ENCODE measurements at regions not wholly inside any gene's neighbourhood (a gene's known extent, or its start where the extent isn't known, plus 50 kb on each side); places are given as distances from the start of the nearest gene placed in this dataset.

DNA sequence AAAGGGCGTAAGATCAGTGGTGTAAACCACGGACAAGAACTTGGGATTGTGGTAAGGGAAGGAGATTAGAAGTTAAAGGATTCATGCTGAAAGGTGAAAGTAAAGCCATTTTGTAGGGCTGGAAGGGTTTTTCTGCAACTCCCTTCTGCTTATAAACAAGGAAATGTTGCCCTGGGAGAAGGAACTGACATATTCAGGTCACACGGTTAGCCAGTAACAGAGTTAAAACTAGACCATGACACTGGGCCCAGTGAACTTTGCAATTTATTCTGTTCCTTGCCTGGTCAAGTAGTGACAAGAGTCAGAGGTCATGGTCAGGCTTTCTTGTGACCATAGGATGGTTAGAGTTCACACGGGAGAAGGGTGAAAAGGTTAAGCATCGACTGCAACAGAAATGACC, 323.3 kb downstream of the DMRT2 start:
- no peak for TF ChIP-seq CTCF (IDR thresholded peaks at IDR 0.05; ENCODE audit: low read depth, low read length, missing control alignments)
- DNase-seq (ENCODE audit: extremely low read depth, low read depth) = no peak

DNA sequence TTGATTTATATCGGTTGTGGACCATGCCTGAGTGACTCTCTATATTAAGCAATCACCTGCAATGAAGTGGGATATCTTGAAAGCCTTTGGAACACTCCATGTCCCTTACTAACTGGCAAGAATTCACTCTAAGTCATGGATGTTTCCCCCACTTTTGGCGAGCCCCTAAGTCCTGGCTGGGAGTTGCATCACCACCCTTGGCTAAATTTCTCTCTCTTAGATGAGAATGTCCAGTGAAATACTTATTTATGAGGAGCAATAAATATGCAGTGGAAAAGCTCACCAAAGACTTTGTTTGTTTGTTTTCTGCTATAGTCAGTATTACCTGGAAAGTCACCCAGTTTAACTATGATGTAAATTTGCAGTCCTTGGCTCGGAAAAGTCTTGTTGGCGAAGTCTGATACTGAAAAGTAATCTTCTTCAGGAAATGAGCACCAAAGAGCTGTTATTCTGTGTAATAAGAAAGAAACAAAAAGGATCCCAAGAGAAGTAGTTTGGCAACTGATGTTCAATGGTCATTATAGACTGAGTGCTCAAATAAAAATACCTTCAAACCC, 333.8 kb downstream of the DMRT2 start:
- H3K4me3 ChIP-seq (replicated peaks; ENCODE audit: low read depth, low read length) = no peak overlapping the region
- no peak for DNase-seq (ENCODE audit: extremely low read depth, low read depth)
- no peak for TF ChIP-seq CTCF (IDR thresholded peaks at IDR 0.05; ENCODE audit: low read depth, low read length, missing control alignments)

More for the DNA sequence above, 323.3 kb downstream of the DMRT2 start:
- no peak overlapping the region for H3K4me3 ChIP-seq (replicated peaks; ENCODE audit: low read depth, low read length)

DNA sequence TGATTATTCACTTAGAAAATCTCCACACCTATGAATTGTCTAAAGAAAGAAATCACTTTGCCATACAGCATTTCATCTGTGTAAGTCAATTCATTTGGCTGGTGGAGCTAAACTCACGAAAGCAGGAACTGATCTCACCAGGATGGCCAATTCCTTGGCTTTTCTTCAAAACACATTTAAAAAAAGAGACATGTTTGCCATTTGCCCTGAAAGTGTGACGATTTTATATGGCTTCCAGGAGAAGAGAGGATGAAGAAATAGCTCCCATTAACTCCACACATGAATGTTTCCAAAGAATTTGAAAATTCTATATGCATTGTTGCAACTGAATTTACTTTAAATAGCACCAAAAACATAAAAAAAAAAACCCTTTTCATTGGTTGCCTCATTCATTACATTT, 334.7 kb downstream of the DMRT2 start:
- DNase-seq (ENCODE audit: extremely low read depth, low read depth) = no peak
- no peak overlapping the region for H3K4me3 ChIP-seq (replicated peaks; ENCODE audit: low read depth, low read length)
- TF ChIP-seq CTCF (IDR thresholded peaks at IDR 0.05; ENCODE audit: low read depth, low read length, missing control alignments) = no peak

GRCh38 chr9:1386420-1386819, 336.3 kb downstream of the DMRT2 start:
- no peak for TF ChIP-seq CTCF (IDR thresholded peaks at IDR 0.05; ENCODE audit: low read depth, low read length, missing control alignments)
- no peak for DNase-seq (ENCODE audit: extremely low read depth, low read depth)
- H3K4me3 ChIP-seq (replicated peaks; ENCODE audit: low read depth, low read length) = no peak overlapping the region

DNA sequence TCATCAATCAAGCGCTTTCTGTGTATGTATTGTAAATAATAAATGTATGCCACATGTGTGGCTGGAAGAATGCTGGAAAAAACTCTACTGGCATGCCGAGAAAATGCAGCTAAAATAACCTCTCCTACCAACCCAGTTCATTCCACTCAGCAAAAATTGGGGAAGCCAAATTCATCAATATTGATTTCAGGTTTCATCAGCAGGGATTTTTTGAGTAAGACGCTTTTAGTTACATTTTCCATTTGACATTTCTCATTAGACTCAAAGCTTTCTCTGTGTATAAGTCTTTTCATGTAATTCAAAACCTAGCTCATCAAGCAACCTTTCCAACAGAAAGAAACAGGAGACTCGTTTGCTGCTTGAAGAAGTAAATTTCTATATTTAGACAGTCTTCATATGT, 338.1 kb downstream of the DMRT2 start:
- DNase-seq (ENCODE audit: extremely low read depth, low read depth) = no peak
- no peak for TF ChIP-seq CTCF (IDR thresholded peaks at IDR 0.05; ENCODE audit: low read depth, low read length, missing control alignments)
- H3K4me3 ChIP-seq (replicated peaks; ENCODE audit: low read depth, low read length) = no peak overlapping the region

- no peak for TF ChIP-seq CTCF (IDR thresholded peaks at IDR 0.05; ENCODE audit: low read depth, low read length, missing control alignments)
- no peak for DNase-seq (ENCODE audit: extremely low read depth, low read depth)
- H3K4me3 ChIP-seq (replicated peaks; ENCODE audit: low read depth, low read length) = no peak overlapping the region
Measured at GRCh38 chr9:1400983-1401382, 350.8 kb downstream of the DMRT2 start.

GRCh38 chr9:1404940-1405339, 354.8 kb downstream of the DMRT2 start:
- no peak overlapping the region for H3K4me3 ChIP-seq (replicated peaks; ENCODE audit: low read depth, low read length)
- TF ChIP-seq CTCF (IDR thresholded peaks at IDR 0.05; ENCODE audit: low read depth, low read length, missing control alignments) = no peak
- no peak for DNase-seq (ENCODE audit: extremely low read depth, low read depth)
